Activated naive CD4-positive, alpha-beta T cell treated with anti-CD3 and anti-CD28 coated beads for 36 hours (primary cell): ENCODE measurements at regions not wholly inside any gene's neighbourhood (a gene's known extent, or its start where the extent isn't known, plus 50 kb on each side); places are given as distances from the start of the nearest gene placed in this dataset.

Experiments
- CTCF ChIA-PET: fragments of 350-600 bp; sonication (Branson Sonifier 250); formaldehyde crosslinking; loops from one replicate; lab custom pipeline; 2021; ENCODE audit warnings: antibody characterized with exemption; lab: Charles Lee
- DNase-seq: peaks from one replicate; pipeline ENCODE4 v3.0.0-alpha.2; 2020
- H3K27ac Mint-ChIP-seq: one replicate; pipeline ENCODE4 v1.8.0; 2021; ENCODE audit warnings: mild to moderate bottlenecking, mixed read lengths
- H3K27me3 Mint-ChIP-seq: one replicate; pipeline ENCODE4 v1.8.0; 2021; ENCODE audit warnings: low read depth, mixed read lengths
- H3K36me3 Mint-ChIP-seq: one replicate; pipeline ENCODE4 v1.8.0; 2021; ENCODE audit warnings: low read depth, mixed read lengths
- H3K4me1 Mint-ChIP-seq: one replicate; pipeline ENCODE4 v1.8.0; 2021; ENCODE audit warnings: low read depth, mixed read lengths
- H3K4me3 Mint-ChIP-seq: one replicate; pipeline ENCODE4 v1.8.0; 2021; ENCODE audit warnings: mild to moderate bottlenecking, moderate library complexity, mixed read lengths
- H3K9me3 Mint-ChIP-seq: one replicate; pipeline ENCODE4 v1.8.0; 2021; ENCODE audit warnings: mixed read lengths
- intact Hi-C: fragments of 100-400 bp; cut with micrococcal nuclease; formaldehyde crosslinking; loops from one replicate; pipeline ENCODE4 v1.15.1; 2023

DNA sequence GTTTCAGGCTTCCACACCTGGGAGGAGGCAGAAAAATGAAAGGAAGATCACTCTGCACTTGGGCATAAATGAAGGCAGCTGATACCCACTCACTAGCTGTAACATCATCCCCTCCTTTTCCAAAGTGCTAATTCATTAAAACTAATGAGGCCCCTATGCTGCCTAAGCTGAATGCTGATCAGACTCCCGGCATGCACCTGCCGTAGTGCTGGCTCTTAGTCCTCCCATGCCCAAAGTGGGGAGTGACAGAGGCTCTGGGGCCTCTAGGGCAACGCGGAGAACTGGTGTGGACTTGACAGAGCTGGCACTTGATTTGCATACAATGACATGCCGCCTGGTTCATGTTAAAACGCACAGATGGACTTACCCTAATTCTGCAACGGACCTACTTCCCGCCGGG, 96.5 kb upstream of the NCAM1 start:
- no peak overlapping the region for H3K27ac Mint-ChIP-seq
- no peak for DNase-seq
- intact Hi-C loops = no loop called here
- H3K27me3 Mint-ChIP-seq = peaks cover 4% of the 10 kb centered on the region
- H3K9me3 Mint-ChIP-seq = peaks cover 8% of the 10 kb centered on the region
- no peaks in the 10 kb centered on the region for H3K4me1 Mint-ChIP-seq
- H3K36me3 Mint-ChIP-seq = peaks cover 2% of the 10 kb centered on the region
- CTCF ChIA-PET = no interaction called here
- H3K4me3 Mint-ChIP-seq = no peak overlapping the region

DNA sequence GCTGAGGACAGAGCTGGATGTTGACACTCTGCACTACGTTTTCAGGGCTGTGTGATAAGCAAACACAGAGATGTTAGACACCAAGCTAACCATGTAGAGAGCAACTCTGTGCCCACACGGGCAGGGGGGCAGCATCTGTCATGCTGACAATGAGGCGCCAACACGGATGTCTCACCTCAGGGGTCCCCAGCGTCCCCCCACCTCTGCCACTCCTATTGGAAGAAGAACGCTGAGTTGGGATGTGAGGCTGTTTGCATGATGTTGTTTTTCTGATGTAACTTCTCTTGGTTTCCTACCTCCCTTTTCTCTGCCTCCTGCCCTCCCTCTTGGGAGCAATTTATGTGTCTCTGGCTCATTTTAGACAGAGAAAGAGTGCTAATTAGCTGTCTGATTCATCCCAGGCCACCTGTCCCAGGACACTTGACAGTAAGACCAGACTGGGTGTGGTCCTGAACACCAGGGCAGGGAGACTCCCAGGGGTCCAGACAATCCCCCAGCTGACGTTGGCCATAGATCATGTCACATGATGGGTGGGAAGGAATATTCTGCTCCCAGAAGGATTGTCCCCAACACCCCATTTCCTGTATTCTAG, 89.2 kb upstream of the NCAM1 start:
- CTCF ChIA-PET = no interaction called here
- H3K4me3 Mint-ChIP-seq = no peak overlapping the region
- intact Hi-C loops = no loop called here
- H3K27me3 Mint-ChIP-seq = peaks cover 5% of the 10 kb centered on the region
- DNase-seq = no peak
- no peaks in the 10 kb centered on the region for H3K9me3 Mint-ChIP-seq
- no peaks in the 10 kb centered on the region for H3K36me3 Mint-ChIP-seq
- H3K4me1 Mint-ChIP-seq = no peaks in the 10 kb centered on the region
- no peak overlapping the region for H3K27ac Mint-ChIP-seq

DNA sequence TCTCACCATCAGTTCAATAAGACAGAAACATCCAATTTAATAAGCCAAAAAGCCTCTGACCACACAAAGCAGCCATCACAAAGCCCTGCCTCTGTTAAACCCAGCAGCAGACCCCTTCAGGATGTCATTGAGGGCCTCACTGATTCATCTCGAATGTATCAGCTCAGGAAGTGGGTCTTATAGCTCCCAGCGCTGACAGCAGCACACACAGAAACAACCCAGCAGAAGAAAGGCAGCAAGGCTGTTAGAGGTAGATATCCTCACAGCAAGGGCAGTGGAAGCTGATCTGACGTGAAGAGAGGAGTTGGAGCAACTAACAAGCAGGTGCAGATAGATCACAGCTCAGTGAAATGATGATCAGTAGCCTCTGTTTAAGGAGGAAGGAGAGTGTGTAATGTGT, 86.2 kb upstream of the NCAM1 start:
- H3K4me1 Mint-ChIP-seq = no peaks in the 10 kb centered on the region
- no peaks in the 10 kb centered on the region for H3K9me3 Mint-ChIP-seq
- H3K4me3 Mint-ChIP-seq = no peak overlapping the region
- H3K27me3 Mint-ChIP-seq = peaks cover 7% of the 10 kb centered on the region
- H3K27ac Mint-ChIP-seq = no peak overlapping the region
- intact Hi-C loops = no loop called here
- CTCF ChIA-PET = no interaction called here
- DNase-seq = no peak
- no peaks in the 10 kb centered on the region for H3K36me3 Mint-ChIP-seq

DNA sequence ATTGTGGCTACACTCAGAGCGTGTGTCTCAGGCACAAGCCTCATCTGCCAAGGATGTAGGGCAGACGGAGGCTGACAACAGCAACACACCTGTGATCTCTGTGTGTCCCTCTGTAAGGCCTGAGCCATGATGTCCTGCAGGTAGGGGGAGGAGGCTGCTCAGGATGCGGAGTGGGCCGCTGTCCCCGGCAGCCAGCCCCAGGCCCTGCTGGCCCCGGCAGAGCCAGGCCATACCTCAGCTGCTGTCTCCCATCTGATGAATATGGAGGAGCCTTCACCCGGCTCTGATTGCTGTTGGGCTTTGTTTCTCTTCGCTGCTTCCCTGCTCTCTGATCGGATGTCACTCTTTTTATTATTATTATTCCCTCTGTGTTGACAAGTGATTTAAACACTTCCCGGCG, 83.6 kb upstream of the NCAM1 start:
- Mint-ChIP-seq H3K36me3 (no peaks in the 10 kb centered on the region), H3K27me3 (peaks cover 9% of the 10 kb centered on the region), H3K27ac (no peak overlapping the region), H3K9me3 (no peaks in the 10 kb centered on the region), H3K4me1 (no peaks in the 10 kb centered on the region), H3K4me3 (no peak overlapping the region)
- intact Hi-C loops = no loop called here
- CTCF ChIA-PET = no interaction called here
- DNase-seq = no peak

DNA sequence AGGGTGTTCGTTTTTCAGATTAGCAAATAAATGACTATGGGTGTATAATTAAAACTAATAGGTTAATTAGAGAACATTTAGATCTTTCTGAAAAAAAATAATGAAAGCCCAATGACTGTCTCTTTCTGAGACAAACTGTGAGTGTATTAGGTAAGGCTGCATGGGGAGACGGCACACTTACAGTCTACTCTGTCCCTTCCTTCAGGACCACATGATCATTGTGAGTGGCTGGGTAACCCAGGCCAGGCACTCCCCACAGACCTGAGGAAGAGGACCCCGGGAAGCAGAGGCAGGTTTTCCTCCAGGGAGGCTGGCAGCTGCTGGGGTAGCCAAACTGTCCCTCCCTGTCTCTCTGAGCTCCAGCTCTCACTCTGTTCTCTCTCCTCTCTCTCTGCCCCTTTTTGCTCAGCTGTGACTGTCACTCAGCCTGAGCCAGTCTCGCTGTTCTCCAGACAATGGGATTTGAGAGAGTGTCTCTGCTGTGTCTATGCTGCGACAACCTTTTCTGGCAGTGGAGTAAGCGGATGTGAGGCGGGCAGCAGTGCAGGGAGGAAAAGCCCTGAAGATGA, 83.1 kb upstream of the NCAM1 start:
- H3K9me3 Mint-ChIP-seq = no peaks in the 10 kb centered on the region
- no peaks in the 10 kb centered on the region for H3K4me1 Mint-ChIP-seq
- H3K36me3 Mint-ChIP-seq = no peaks in the 10 kb centered on the region
- no peak overlapping the region for H3K27ac Mint-ChIP-seq
- intact Hi-C loops = no loop called here
- H3K27me3 Mint-ChIP-seq = peaks cover 5% of the 10 kb centered on the region
- DNase-seq = no peak
- CTCF ChIA-PET = no interaction called here
- H3K4me3 Mint-ChIP-seq = no peak overlapping the region

DNA sequence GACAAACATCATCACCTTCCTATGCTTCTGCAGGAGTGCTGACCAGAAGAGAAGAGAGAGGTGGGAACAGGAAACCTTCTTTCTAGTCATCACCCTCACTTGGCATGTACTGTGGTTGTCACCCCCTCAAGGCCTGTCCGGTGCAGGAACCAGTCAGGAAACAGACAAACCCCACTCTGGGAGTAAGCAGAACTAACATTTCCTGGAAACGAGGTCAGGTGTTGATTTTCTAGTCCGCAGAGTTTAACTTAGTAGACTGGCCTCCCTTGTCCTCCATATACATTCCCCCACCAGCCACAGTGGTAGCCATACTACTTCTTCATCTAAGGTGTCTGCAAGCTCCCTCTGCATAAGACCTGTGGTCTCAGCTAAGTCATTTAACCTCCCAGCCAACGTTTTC, 80.7 kb upstream of the NCAM1 start:
- no peak overlapping the region for H3K4me3 Mint-ChIP-seq
- no peaks in the 10 kb centered on the region for H3K9me3 Mint-ChIP-seq
- peaks cover 5% of the 10 kb centered on the region for H3K27me3 Mint-ChIP-seq
- intact Hi-C loops = no loop called here
- H3K27ac Mint-ChIP-seq = no peak overlapping the region
- CTCF ChIA-PET = no interaction called here
- no peaks in the 10 kb centered on the region for H3K36me3 Mint-ChIP-seq
- no peak for DNase-seq
- H3K4me1 Mint-ChIP-seq = no peaks in the 10 kb centered on the region

DNA sequence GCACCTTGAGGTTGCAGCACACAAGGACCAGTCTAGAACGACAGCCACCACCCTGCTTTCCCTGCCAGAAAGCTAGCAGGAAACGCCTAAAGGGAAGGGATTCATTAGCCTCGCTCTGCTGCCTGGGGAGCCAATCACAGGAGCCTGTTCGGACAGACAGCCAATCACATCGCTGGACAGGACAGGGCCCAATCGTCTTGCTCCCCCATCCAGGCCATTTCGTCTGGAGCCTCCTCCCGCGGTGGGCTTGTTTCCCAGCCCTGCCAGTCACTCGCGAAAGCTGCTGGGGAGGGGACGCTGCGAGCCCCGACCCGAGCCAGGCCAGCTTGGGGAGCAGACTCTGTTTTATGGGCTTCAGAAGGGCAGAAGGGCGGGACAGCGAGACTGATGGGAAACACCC, 79.8 kb upstream of the NCAM1 start:
- DNase-seq = no peak
- Mint-ChIP-seq H3K9me3 (no peaks in the 10 kb centered on the region), H3K27ac (no peak overlapping the region), H3K4me3 (no peak overlapping the region), H3K36me3 (no peaks in the 10 kb centered on the region), H3K4me1 (no peaks in the 10 kb centered on the region), H3K27me3 (peaks cover 5% of the 10 kb centered on the region)
- intact Hi-C loops = no loop called here
- CTCF ChIA-PET = no interaction called here

DNA sequence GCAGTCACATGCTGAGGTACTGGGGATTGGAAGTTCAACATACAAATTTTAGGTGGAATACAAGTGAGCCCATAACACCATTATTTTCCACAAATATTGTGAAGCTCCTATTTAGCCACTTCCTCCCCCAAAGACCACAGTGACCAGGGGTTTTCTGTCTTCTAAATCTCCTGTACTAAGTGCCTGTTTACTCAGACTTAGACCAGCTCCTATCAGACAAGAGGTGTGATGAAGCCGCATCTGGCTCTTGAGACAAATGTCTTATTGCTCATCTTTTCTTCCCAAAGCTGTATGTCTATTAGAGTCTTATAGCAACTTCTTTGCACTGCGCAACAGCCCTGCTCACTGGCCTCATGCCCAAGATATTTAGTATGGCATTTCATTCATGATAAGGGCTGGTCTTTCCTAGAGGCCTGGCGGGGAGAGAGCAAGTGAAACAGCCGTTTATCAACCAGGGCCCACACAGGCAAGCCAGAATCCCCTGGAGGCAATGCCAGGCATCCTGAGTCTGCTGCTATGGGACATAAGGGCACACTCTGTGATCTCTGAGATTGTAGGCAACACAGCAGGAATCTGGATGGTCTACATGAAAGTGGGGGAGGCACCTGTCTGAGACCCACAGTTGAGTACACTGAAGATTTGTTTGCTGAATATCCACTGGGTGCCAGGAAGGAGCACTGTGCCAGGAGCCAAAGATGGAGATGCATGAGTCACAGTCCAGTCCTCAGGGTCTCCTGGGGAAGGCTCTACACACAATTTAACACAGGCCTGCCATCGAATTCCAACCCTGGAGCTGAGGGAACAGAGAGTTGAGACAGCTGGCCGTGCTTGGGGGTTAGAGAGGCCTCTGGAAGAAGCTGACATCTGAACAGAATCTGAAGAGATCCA, 78.5 kb upstream of the NCAM1 start:
- Mint-ChIP-seq H3K4me3 (no peak overlapping the region), H3K27me3 (peaks cover 3% of the 10 kb centered on the region), H3K36me3 (no peaks in the 10 kb centered on the region), H3K9me3 (no peaks in the 10 kb centered on the region), H3K27ac (no peak overlapping the region), H3K4me1 (no peaks in the 10 kb centered on the region)
- DNase-seq = no peak
- CTCF ChIA-PET = no interaction called here
- intact Hi-C loops = no loop called here

DNA sequence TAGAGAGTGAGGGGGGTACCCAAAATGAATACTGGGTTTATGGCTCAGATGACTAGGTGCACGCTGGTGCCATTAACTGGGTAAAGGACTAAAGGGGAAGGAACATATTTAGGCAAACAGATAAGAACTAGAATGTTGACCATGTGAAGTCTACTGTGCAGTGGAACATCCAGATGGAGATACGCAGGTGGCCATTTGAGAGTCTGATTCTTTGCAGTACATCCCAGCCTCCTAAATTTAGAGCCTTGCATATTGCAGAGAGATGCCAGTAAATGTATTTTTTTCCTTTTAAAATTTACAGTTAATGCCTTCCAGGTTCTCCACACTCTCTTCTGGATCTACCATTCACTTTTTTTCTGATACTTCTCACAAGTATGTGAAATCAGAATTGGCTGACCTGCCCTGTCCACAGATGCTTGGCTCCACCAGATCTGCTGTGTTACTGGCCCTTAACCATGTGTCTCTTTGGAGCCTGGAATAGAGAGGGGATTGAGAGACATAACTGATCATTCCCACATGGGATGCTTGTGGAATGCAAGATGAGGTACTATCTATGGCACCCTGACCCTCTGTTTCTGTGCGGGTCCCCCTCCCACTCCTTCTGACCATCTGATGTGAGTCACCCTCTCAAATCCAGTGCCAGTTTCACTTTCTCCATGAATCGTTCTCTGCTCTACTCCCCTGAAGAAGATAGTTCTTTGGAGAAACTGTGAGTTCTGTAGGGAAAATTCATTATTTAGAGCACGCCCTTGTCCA, 77.0 kb upstream of the NCAM1 start:
- H3K36me3 Mint-ChIP-seq = no peaks in the 10 kb centered on the region
- no peak for DNase-seq
- H3K4me3 Mint-ChIP-seq = no peak overlapping the region
- peaks cover 3% of the 10 kb centered on the region for H3K27me3 Mint-ChIP-seq
- H3K4me1 Mint-ChIP-seq = no peaks in the 10 kb centered on the region
- no peak overlapping the region for H3K27ac Mint-ChIP-seq
- no peaks in the 10 kb centered on the region for H3K9me3 Mint-ChIP-seq
- intact Hi-C loops = no loop called here
- CTCF ChIA-PET = no interaction called here

DNA sequence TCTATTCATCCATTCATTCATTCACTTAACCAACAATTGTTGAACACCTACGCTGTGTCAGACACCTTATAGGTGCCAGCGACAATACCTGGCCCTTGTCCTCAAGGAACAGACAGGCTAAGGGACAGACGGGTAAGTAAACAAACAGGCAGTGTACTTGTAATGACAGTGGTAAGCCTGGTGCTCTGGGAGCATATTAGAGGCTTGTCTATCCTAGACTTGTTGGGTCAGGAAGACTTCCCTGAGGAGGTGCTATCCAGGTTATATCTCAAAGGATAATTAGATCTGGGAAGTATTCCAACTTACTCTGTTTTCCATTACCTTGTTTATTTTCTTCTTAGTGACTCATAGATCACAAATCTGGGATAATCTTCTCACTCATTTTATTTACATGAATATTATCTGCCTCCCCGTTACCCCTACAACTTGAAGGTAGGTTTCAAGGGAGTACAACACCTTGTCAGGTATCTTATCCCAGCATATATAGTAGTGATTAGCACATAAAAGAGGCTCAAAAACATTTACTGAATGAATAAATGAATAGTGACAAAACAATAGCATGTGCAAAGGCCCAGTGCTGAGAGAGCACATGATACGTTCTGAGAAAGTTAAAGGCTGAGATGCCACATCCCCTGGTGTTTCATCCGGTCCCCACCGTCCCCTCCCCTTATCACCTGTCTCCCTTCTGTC, 75.3 kb upstream of the NCAM1 start:
- Mint-ChIP-seq H3K4me3 (no peak overlapping the region), H3K4me1 (no peaks in the 10 kb centered on the region), H3K9me3 (no peaks in the 10 kb centered on the region), H3K36me3 (no peaks in the 10 kb centered on the region), H3K27ac (no peak overlapping the region), H3K27me3 (no peaks in the 10 kb centered on the region)
- CTCF ChIA-PET = no interaction called here
- intact Hi-C loops = no loop called here
- DNase-seq = no peak

DNA sequence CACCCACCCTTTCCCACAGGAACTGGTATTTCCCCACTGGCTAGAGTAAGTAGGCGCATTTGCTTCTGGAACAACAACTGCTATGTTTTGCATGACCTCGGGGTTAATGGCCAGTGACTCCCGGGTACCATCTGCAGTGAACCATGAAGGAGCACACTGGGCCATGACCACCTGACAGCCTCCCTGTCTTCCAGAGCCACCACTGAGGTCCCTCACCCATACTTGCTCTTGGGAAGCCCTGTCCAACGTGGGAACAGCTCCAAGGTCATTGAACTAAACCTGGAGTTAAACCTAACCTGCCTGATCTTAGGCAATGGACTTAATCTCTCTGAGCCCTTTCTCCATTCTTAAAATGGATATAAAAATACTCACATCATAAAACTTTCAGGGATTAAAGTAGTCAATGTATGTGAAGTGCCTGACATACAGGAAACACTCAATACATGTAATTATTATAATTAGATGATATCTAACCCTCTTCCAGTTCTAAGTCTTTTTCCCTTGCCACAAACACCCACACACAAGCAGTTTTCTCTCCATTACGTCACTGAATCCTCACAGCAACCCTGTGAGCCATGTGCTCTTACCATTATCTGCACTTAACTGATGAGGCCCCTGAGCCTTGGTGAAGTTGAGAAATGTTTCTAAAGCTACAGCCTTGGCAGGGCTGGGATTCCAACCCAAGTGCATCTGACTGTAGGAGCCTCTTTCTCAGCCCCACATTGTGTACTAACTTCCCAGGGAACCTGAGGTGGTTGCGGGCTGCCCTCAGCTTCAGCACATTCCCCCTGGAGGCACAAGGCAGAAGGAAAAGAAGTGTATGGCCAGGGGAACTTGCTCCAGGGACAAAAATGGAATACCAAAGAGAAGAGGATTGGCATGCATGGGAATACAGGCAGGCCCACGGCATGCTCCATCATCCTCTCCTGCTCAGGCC, 74.5 kb upstream of the NCAM1 start:
- H3K36me3 Mint-ChIP-seq = no peaks in the 10 kb centered on the region
- intact Hi-C loops = no loop called here
- peaks cover under 1% of the 10 kb centered on the region for H3K27me3 Mint-ChIP-seq
- no peaks in the 10 kb centered on the region for H3K4me1 Mint-ChIP-seq
- CTCF ChIA-PET = no interaction called here
- DNase-seq = no peak
- H3K9me3 Mint-ChIP-seq = no peaks in the 10 kb centered on the region
- H3K4me3 Mint-ChIP-seq = no peak overlapping the region
- no peak overlapping the region for H3K27ac Mint-ChIP-seq
